NCI-H524 treated with DMSO at 0.1 percent for 48 hours (cell line): ENCODE measurements at regions not wholly inside any gene's neighbourhood (a gene's known extent, or its start where the extent isn't known, plus 50 kb on each side); places are given as distances from the start of the nearest gene placed in this dataset.

Experiments
- DNase-seq: peaks from one replicate; lab custom pipeline; 2025; lab: John Stamatoyannopoulos, UW

DNA sequence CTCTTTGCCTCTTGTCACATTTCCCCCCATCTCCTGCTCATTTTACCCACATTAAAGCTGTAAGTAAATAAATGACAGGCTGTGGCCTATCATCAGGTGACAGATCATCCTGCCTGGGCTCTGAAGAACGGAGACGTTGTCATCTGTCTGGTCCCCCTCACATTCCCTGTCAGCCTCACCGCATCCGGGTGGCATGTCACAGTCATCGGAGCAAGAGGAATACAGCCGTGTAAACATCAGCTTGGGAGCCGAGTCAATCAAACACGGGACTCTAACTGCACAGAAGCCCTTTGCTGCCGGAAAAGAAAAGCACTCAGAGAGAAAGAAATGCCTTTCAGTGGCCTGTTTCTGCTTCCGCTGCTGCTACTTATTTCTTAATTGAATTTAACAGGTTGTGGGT is 371.9 kb upstream of the ID4 start:
- DNase-seq = no peak

- DNase-seq = no peak
Observed at GRCh38 chr6:19465760-19466159, 371.4 kb upstream of the ID4 start.

DNA sequence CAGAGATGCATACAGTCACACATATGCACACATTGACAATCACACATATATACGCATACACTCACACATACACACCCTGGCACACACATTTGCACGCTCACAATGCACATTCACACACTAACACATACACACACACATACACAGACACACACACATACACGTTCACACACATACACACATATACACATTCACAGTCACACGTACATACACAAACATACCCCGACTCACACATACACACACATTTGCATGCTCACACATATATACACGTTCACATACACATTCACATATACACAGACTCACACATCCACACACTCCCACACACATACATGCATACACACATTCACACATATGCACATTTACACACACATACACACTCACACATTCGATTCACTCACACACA is 366.8 kb upstream of the ID4 start:
- no peak for DNase-seq

- no peak for DNase-seq
Observed at GRCh38 chr6:19472153-19472552, 365.0 kb upstream of the ID4 start.

DNA sequence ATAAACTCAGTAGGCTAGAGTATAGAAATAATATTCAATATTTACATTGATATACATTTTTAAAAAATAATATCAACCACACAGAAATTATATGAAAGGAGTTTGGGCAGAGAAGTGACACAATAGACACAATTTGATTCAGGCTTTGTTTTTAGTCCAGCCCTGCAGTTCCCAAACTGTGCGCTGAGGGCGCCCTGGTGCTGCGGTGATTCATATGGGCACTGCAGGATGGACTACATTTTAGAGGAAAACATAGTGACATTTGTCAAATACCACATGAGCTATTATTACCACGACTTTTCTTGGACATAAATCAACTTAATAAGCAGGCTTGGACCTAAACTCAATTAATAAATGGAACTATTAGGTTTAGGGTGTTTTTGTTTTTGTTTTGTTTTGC is 364.3 kb upstream of the ID4 start:
- DNase-seq = no peak

DNA sequence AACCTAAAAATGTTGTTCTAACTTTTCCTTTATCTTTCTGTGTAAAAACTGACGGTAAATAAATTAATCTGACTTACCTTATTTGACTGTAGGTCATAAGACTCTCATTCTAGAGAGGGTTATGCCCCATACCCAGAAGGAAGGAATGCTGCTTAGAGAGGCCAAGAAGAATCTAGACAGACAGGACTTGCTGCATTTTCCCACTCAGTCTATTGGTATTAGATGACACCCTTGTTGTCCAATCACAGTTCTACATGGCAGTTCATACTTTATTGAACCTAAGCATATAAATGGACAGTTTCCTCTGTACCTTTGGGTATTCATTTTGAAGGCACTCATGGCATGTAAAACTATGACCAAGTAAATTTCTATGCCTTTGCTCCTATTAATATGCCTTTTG is 359.6 kb upstream of the ID4 start:
- no peak for DNase-seq

- no peak for DNase-seq
Observed at GRCh38 chr6:19478273-19478672, 358.9 kb upstream of the ID4 start.

DNA sequence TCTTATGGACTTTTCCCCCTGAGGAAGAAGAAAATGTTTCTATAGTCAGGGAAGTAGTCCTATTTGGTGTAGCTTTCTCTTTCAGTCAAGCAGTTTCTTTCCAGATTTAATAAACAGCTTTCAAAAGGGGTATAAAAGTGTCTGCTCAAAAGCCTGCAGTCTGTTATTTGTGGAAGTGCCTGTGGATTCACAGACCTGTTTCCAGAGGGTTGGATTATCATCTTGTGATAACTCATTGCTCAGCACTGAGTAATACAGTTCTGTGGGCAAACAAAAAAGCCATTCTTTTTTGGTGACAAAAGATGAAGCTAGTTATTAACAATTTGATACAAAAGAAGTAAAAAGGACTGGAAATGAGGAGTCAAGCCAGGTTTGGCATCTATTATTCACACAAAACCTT is 358.2 kb upstream of the ID4 start:
- DNase-seq = no peak

GRCh38 chr6:19479551-19479950 is 357.6 kb upstream of the ID4 start:
- DNase-seq = no peak

DNA sequence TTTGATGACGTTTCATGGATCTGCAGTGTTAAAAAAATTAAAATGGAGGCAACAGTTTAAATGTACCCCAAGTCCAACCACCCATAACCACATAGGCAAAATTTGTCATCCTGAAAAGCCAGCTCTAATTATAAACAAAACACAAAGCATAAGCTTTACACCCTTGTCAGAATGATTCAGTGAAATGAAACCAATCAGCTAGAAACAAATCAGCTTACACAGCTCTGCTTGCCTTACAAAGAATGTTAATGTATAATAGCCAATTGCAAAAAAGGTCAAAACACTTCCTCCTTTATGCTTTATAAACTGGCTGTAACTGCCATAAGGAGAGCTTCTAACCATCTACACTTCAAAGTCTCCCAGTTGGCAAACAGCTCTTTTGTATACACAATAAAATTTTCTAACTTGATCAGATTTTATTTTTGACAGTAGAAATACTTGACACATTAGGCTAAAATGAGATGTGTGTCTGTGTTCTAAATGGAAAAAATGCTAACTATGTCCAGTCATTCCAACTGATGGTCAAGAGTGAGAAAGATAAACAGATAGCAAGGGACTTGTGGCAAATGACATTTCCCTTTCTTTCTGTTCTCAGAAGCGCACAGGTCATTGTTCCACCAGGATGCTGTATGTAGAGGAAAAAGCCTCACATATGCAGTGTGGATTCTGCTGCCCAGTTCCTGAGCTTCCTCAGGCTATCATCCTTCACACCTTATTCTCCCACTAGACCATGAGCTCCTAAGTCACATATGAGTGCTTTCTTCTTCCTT is 344.3 kb upstream of the ID4 start:
- no peak for DNase-seq

- DNase-seq = no peak
Observed at GRCh38 chr6:19501737-19502245, 335.4 kb upstream of the ID4 start.

DNA sequence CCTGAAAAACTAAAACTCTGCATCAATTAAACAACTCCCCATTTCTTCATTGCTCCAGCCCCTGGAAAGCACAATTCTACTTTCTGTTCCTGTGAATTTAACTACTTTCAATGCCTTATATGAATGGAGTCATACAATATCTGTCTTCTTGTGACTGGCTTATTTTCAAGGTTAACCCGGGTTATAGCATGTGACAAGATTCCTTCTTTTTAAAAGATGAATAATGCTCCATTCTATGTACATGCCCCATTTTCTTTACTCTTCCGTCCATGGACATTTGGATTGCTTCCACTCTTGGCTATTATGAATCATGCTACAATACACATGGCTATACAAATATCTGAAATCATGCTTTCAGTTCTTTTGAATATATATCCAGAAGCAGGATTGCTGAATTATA is 334.9 kb upstream of the ID4 start:
- DNase-seq = no peak

- DNase-seq = no peak
Observed at GRCh38 chr6:19515939-19516338, 321.2 kb upstream of the ID4 start.

DNA sequence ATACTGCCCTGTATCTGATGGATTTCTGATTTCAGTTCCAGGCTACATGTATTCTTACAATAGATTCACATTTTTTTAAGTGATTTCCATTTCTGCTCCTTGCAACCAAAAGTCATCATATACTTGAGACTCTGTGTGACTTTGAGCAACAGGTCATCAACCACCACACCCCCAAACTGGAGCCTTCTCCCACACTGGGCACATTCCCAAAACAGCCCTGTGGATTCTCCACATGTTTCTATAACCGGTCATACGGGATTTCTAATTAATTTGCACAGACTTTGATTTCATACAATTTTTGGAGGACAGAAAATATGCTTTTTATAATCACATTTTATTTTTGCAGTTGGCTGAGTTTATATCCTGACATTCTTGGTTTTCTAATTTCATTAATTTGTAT is 317.2 kb upstream of the ID4 start:
- no peak for DNase-seq

- no peak for DNase-seq
Observed at GRCh38 chr6:19524366-19525186, 312.6 kb upstream of the ID4 start.

GRCh38 chr6:19525673-19526072 is 311.5 kb upstream of the ID4 start:
- no peak for DNase-seq

GRCh38 chr6:19530188-19530587 is 307.0 kb upstream of the ID4 start:
- DNase-seq = no peak

DNA sequence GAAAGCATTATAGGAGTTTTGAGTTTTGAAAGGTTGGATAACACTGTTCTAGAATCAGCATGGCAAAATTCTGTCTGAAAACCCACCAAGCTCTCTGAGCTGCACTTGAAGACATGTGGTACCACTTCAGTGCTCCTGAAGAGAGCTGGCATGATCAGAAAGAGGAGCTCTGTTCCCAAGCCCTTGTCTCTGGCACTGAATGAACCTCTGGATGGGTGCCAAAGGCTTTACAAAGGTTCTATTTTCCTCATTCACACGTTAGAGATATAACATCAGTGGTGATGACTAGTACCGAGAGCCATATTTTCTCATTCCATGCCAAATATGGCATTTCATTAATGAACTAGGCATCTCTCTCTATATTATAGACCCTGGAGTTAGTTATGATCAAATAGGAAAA is 301.8 kb upstream of the ID4 start:
- no peak for DNase-seq

GRCh38 chr6:19536838-19537237 is 300.3 kb upstream of the ID4 start:
- DNase-seq = no peak

GRCh38 chr6:19538096-19538495 is 299.1 kb upstream of the ID4 start:
- no peak for DNase-seq

GRCh38 chr6:19547507-19547906 is 289.7 kb upstream of the ID4 start:
- no peak for DNase-seq

- DNase-seq = no peak
Observed at GRCh38 chr6:19549109-19549508, 288.1 kb upstream of the ID4 start.

DNA sequence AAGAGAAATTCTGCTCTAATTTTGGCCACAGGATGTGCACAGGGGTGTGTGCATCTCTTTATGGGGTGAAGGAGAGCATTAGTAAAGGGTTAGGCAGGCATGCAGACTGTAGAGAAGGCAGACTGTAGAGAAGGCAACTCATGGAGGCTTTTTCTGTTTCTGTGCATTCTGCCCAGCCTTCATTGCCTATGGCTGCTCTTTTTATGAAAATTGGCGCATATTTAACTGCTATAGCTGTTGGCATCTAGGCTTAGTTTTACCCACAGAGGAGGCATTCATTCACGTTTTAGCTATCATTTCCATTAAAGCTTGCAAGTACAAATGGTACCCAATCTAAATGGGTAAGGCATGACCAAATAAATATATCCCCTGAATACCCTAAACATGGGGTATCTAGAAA is 286.8 kb upstream of the ID4 start:
- DNase-seq = no peak
